EH (cell line): ENCODE measurements at regions not wholly inside any gene's neighbourhood (a gene's known extent, or its start where the extent isn't known, plus 50 kb on each side); places are given as distances from the start of the nearest gene placed in this dataset.

Experiments used
- DNase-seq: peaks from one replicate; pipeline ENCODE4 v3.0.0-alpha.2; 2015; ENCODE audit warnings: low read depth

- no peak for DNase-seq
Measured at GRCh38 chr5:133769842-133770241, 157.5 kb upstream of the FSTL4 start.

GRCh38 chr5:133763744-133764143 is 151.4 kb upstream of the FSTL4 start:
- DNase-seq: no peak

- no peak for DNase-seq
Measured at GRCh38 chr5:133761632-133762031, 149.3 kb upstream of the FSTL4 start.

GRCh38 chr5:133760532-133760931 is 148.2 kb upstream of the FSTL4 start:
- no peak for DNase-seq

GRCh38 chr5:133758641-133759040 is 146.3 kb upstream of the FSTL4 start:
- DNase-seq: no peak

GRCh38 chr5:133757396-133757945 is 145.1 kb upstream of the FSTL4 start:
- DNase-seq: no peak

GRCh38 chr5:133756756-133757155 is 144.4 kb upstream of the FSTL4 start:
- no peak for DNase-seq

- DNase-seq: no peak
Measured at GRCh38 chr5:133756036-133756435, 143.7 kb upstream of the FSTL4 start.

- no peak for DNase-seq
Measured at GRCh38 chr5:133754575-133755169, 142.3 kb upstream of the FSTL4 start.

GRCh38 chr5:133753856-133754255 is 141.5 kb upstream of the FSTL4 start:
- peak; percentile 84 for DNase-seq

- no peak for DNase-seq
Measured at GRCh38 chr5:133751846-133752245, 139.5 kb upstream of the FSTL4 start.

GRCh38 chr5:133751421-133751820 is 139.1 kb upstream of the FSTL4 start:
- DNase-seq: no peak

- no peak for DNase-seq
Measured at GRCh38 chr5:133750856-133751255, 138.5 kb upstream of the FSTL4 start.

GRCh38 chr5:133750356-133750755 is 138.0 kb upstream of the FSTL4 start:
- DNase-seq: no peak

- no peak for DNase-seq
Measured at GRCh38 chr5:133749331-133749985, 137.1 kb upstream of the FSTL4 start.

- DNase-seq: no peak
Measured at GRCh38 chr5:133746834-133747233, 134.5 kb upstream of the FSTL4 start.

- peak; percentile 44 for DNase-seq
Measured at GRCh38 chr5:133744960-133745308, 132.6 kb upstream of the FSTL4 start.

- DNase-seq: no peak
Measured at GRCh38 chr5:133744051-133744959, 132.0 kb upstream of the FSTL4 start.

GRCh38 chr5:133742431-133742988 is 130.2 kb upstream of the FSTL4 start:
- DNase-seq: peak; percentile 47

- no peak for DNase-seq
Measured at GRCh38 chr5:133741818-133742355, 129.5 kb upstream of the FSTL4 start.

- DNase-seq: no peak
Measured at GRCh38 chr5:133741396-133741795, 129.1 kb upstream of the FSTL4 start.

GRCh38 chr5:133739181-133739780 is 126.9 kb upstream of the FSTL4 start:
- DNase-seq: no peak
